PC-3 (cell line): ENCODE measurements at regions not wholly inside any gene's neighbourhood (a gene's known extent, or its start where the extent isn't known, plus 50 kb on each side); places are given as distances from the start of the nearest gene placed in this dataset.

Source experiments
- CTCF ChIP-seq: fragments of 300-600 bp; sonication (generic); conservative IDR thresholded peaks from 2 replicates; pipeline ENCODE4 v1.5.1; 2017; ENCODE audit warnings: antibody characterized with exemption, low read depth, mild to moderate bottlenecking, low read length
- EZH2 ChIP-seq: fragments of 300-600 bp; sonication (generic); IDR thresholded peaks from one replicate; pipeline ENCODE4 v1.6.1; 2017; ENCODE audit warnings: antibody characterized with exemption, mild to moderate bottlenecking, low read length; ENCODE audit not compliant: unreplicated experiment

GRCh38 chr13:75985132-75985531 lies 349.0 kb downstream of the LMO7 start:
- TF ChIP-seq CTCF (no peak), EZH2 (no peak)
